ENCODE measurements at regions not wholly inside any gene's neighbourhood (a gene's known extent, or its start where the extent isn't known, plus 50 kb on each side); places are given as distances from the start of the nearest gene placed in this dataset.

DNA sequence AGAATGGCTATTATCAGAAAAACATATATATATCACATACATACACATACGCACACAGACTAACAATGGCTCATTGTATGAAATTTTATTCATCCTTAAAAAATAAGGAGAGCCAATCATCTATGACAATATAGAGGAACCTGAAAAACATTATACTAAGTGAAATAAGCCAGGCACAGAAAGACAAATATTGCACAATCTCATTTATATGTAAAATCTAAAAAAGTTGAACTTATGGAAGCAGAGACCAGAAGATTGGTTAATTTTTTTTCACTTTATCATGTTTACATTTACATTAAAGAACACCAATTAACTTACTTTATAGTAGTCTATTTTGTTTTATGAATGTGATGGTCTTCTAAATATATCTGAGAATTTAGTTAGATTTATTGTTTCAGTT, 198.7 kb downstream of the KIF2B start:
- H3F3A ChIP-seq (ENCODE audit: low read depth) = no peaks in the 10 kb centered on the region
- no peak for TF ChIP-seq EZH2phosphoT487 (IDR thresholded peaks at IDR 0.05; ENCODE audit: borderline replicate concordance)
- TF ChIP-seq, protein P1, sequence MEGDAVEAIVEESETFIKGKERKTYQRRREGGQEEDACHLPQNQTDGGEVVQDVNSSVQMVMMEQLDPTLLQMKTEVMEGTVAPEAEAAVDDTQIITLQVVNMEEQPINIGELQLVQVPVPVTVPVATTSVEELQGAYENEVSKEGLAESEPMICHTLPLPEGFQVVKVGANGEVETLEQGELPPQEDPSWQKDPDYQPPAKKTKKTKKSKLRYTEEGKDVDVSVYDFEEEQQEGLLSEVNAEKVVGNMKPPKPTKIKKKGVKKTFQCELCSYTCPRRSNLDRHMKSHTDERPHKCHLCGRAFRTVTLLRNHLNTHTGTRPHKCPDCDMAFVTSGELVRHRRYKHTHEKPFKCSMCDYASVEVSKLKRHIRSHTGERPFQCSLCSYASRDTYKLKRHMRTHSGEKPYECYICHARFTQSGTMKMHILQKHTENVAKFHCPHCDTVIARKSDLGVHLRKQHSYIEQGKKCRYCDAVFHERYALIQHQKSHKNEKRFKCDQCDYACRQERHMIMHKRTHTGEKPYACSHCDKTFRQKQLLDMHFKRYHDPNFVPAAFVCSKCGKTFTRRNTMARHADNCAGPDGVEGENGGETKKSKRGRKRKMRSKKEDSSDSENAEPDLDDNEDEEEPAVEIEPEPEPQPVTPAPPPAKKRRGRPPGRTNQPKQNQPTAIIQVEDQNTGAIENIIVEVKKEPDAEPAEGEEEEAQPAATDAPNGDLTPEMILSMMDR (conservative IDR thresholded peaks at IDR 0.05; ENCODE audit: low read length) = no peak
- H3K36me3 ChIP-seq (ENCODE audit: insufficient read depth, low read length) = no peaks in the 10 kb centered on the region
- no peaks in the 10 kb centered on the region for H3K9me3 ChIP-seq (ENCODE audit: insufficient read depth, low read depth, low read length)
- no peak overlapping the region for H2AFZ ChIP-seq (ENCODE audit: low read length)
- H3K4me1 ChIP-seq (ENCODE audit: insufficient read depth, low read length, poor library complexity, severe bottlenecking) = no peaks in the 10 kb centered on the region
- no peak overlapping the region for H3K4me3 ChIP-seq (ENCODE audit: low read length, poor library complexity, severe bottlenecking)
- no peaks in the 10 kb centered on the region for H4K20me1 ChIP-seq (ENCODE audit: insufficient read depth, low read length, poor library complexity, severe bottlenecking)
- no peaks in the 10 kb centered on the region for H3K27me3 ChIP-seq (ENCODE audit: insufficient read depth, low read length, poor library complexity, severe bottlenecking)
- 0 out of 2 replicates have a peak, but pooled peaks cover 5% of the 10 kb centered on the region for H3K9me2 ChIP-seq (replicated peaks; ENCODE audit: low read depth, low read length)
- no peak overlapping the region for H3K4me2 ChIP-seq (ENCODE audit: low read depth, low read length, poor library complexity, severe bottlenecking)
- no peak overlapping the region for H3K9ac ChIP-seq (ENCODE audit: low read depth, low read length, poor library complexity, severe bottlenecking)
- H3K79me2 ChIP-seq (ENCODE audit: insufficient read depth, low read length) = no peaks in the 10 kb centered on the region

DNA sequence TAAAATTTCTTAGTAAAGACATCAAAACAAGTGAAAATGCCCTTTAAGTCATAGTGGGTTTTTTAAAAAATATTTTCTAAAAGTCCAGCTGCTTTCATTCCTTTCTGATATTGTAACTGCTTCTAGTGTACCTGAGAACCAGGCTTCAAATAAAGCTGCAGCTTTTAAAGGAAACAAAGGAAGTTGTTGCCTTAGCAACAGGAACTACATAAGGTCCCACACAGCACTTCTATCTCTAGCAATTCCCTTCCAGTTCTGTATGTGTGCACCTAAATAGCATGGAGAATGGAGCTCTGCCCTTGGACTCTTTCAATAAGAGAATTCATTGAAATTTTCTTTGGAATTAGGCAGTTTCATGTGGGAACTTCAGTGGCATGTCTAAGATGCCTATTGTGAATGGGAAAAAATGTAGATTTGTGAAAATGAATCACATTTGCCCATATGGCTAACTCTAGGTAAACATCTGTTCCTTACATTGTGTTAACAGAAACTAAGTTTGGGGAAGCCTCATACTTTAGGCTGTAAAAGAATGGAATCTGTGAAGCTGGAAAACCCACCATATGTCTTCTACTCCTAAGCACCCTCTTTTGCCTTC, 206.4 kb downstream of the KIF2B start:
- TF ChIP-seq, protein P1 (conservative IDR thresholded peaks at IDR 0.05; ENCODE audit: low read length) = no peak
- no peak for TF ChIP-seq EZH2phosphoT487 (IDR thresholded peaks at IDR 0.05; ENCODE audit: borderline replicate concordance)
- Histone ChIP-seq H3K4me1 (ENCODE audit: insufficient read depth, low read length, poor library complexity, severe bottlenecking) (no peaks in the 10 kb centered on the region), H3K79me2 (ENCODE audit: insufficient read depth, low read length) (no peaks in the 10 kb centered on the region), H3K9me3 (ENCODE audit: insufficient read depth, low read depth, low read length) (no peaks in the 10 kb centered on the region; the same call in 1 of the 2 replicates), H3K27me3 (ENCODE audit: insufficient read depth, low read length, poor library complexity, severe bottlenecking) (no peaks in the 10 kb centered on the region), H3K4me2 (ENCODE audit: low read depth, low read length, poor library complexity, severe bottlenecking) (no peak overlapping the region), H3K4me3 (ENCODE audit: low read length, poor library complexity, severe bottlenecking) (no peak overlapping the region), H4K20me1 (ENCODE audit: insufficient read depth, low read length, poor library complexity, severe bottlenecking) (no peaks in the 10 kb centered on the region), H3K9me2 (replicated peaks; ENCODE audit: low read depth, low read length) (0 out of 2 replicates have a peak, but pooled peaks cover 5% of the 10 kb centered on the region), H3K36me3 (ENCODE audit: insufficient read depth, low read length) (no peaks in the 10 kb centered on the region), H2AFZ (ENCODE audit: low read length) (no peak overlapping the region), H3F3A (ENCODE audit: low read depth) (no peaks in the 10 kb centered on the region), H3K9ac (ENCODE audit: low read depth, low read length, poor library complexity, severe bottlenecking) (no peak overlapping the region)

DNA sequence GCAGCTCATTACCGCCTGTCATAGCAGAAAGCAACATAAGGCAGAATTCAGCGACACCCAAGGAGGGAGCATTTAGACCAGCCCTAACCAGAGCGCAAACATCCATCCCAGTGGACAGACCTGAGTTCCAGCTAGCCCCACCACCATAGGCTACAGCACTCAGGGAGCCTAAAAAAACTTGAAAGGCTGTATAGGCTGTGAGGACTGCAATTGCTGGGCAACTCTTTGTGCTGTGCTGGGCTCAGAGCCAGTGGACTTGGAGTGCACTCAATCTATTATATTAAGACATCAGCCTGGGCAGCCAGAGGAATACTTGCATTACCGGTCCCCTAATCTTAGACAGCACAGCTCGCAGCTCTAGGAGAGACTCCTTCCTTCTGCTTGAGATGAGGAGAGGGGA, 207.3 kb downstream of the KIF2B start:
- Histone ChIP-seq H3K9ac (ENCODE audit: low read depth, low read length, poor library complexity, severe bottlenecking) (no peak overlapping the region), H3K4me3 (ENCODE audit: low read length, poor library complexity, severe bottlenecking) (no peak overlapping the region), H3K36me3 (ENCODE audit: insufficient read depth, low read length) (no peaks in the 10 kb centered on the region), H3F3A (ENCODE audit: low read depth) (no peaks in the 10 kb centered on the region), H4K20me1 (ENCODE audit: insufficient read depth, low read length, poor library complexity, severe bottlenecking) (no peaks in the 10 kb centered on the region), H3K79me2 (ENCODE audit: insufficient read depth, low read length) (no peaks in the 10 kb centered on the region), H3K4me2 (ENCODE audit: low read depth, low read length, poor library complexity, severe bottlenecking) (no peak overlapping the region), H3K27me3 (ENCODE audit: insufficient read depth, low read length, poor library complexity, severe bottlenecking) (no peaks in the 10 kb centered on the region), H2AFZ (ENCODE audit: low read length) (no peak overlapping the region), H3K9me3 (ENCODE audit: insufficient read depth, low read depth, low read length) (no peaks in the 10 kb centered on the region; the same call in 1 of the 2 replicates), H3K4me1 (ENCODE audit: insufficient read depth, low read length, poor library complexity, severe bottlenecking) (no peaks in the 10 kb centered on the region), H3K9me2 (replicated peaks; ENCODE audit: low read depth, low read length) (0 out of 2 replicates have a peak, but pooled peaks cover 5% of the 10 kb centered on the region)
- TF ChIP-seq, protein P1 (conservative IDR thresholded peaks at IDR 0.05; ENCODE audit: low read length) = no peak

Measured in Loucy (cell line).